ENCODE measurements at regions not wholly inside any gene's neighbourhood (a gene's known extent, or its start where the extent isn't known, plus 50 kb on each side); places are given as distances from the start of the nearest gene placed in this dataset.

- no peak for DNase-seq (ENCODE audit: low spot score)
These were observed 359.6 kb downstream of the FOXO1 start for GRCh38 chr13:40306817-40307216.

- DNase-seq (ENCODE audit: low spot score), result no peak
These were observed 356.6 kb downstream of the FOXO1 start for GRCh38 chr13:40309881-40310280.

- no peak for DNase-seq (ENCODE audit: low spot score)
These were observed 354.9 kb downstream of the FOXO1 start for GRCh38 chr13:40311356-40312101.

GRCh38 chr13:40313269-40314200, 352.9 kb downstream of the FOXO1 start:
- DNase-seq (ENCODE audit: low spot score), result no peak

GRCh38 chr13:40315416-40316064, 350.9 kb downstream of the FOXO1 start:
- DNase-seq (ENCODE audit: low spot score), result no peak

- DNase-seq (ENCODE audit: low spot score), result no peak
These were observed 350.1 kb downstream of the FOXO1 start for GRCh38 chr13:40316301-40316700.

- DNase-seq (ENCODE audit: low spot score), result no peak
These were observed 348.5 kb downstream of the FOXO1 start for GRCh38 chr13:40317980-40318327.

GRCh38 chr13:40318366-40318765, 348.1 kb downstream of the FOXO1 start:
- no peak for DNase-seq (ENCODE audit: low spot score)

GRCh38 chr13:40319699-40320579, 346.5 kb downstream of the FOXO1 start:
- DNase-seq (ENCODE audit: low spot score), result no peak

GRCh38 chr13:40328091-40328490, 338.4 kb downstream of the FOXO1 start:
- no peak for DNase-seq (ENCODE audit: low spot score)

- no peak for DNase-seq (ENCODE audit: low spot score)
These were observed 336.5 kb downstream of the FOXO1 start for GRCh38 chr13:40329781-40330485.

GRCh38 chr13:40330950-40331349, 335.5 kb downstream of the FOXO1 start:
- no peak for DNase-seq (ENCODE audit: low spot score)

- DNase-seq (ENCODE audit: low spot score), result no peak
These were observed 334.6 kb downstream of the FOXO1 start for GRCh38 chr13:40331802-40332201.

- DNase-seq (ENCODE audit: low spot score), result no peak
These were observed 333.2 kb downstream of the FOXO1 start for GRCh38 chr13:40333226-40333625.

GRCh38 chr13:40334031-40334430, 332.4 kb downstream of the FOXO1 start:
- no peak for DNase-seq (ENCODE audit: low spot score)

GRCh38 chr13:40334616-40335015, 331.8 kb downstream of the FOXO1 start:
- no peak for DNase-seq (ENCODE audit: low spot score)

- DNase-seq (ENCODE audit: low spot score), result no peak
These were observed 329.9 kb downstream of the FOXO1 start for GRCh38 chr13:40336228-40337221.

- no peak for DNase-seq (ENCODE audit: low spot score)
These were observed 328.8 kb downstream of the FOXO1 start for GRCh38 chr13:40337651-40338050.

GRCh38 chr13:40338217-40338616, 328.2 kb downstream of the FOXO1 start:
- DNase-seq (ENCODE audit: low spot score), result no peak
